ENCODE measurements at regions not wholly inside any gene's neighbourhood (a gene's known extent, or its start where the extent isn't known, plus 50 kb on each side); places are given as distances from the start of the nearest gene placed in this dataset.

- H3K27me3 ChIP-seq: no peaks in the 10 kb centered on the region
- H3K36me3 ChIP-seq (replicated peaks in 1 of 2): no peaks in the 10 kb centered on the region
- no peak overlapping the region for H3K4me3 ChIP-seq
- intact Hi-C loops (cut with DNase I): loop anchor here in 1 of 2 donors (10.0 kb wide), 1 partner anchor 372 kb away; no protein-coding TSS in a partner anchor
- H3K4me1 ChIP-seq (replicated peaks in 1 of 2): peaks cover 6 to 13% of the 10 kb centered on the region in 2 donors
- no peak for TF ChIP-seq POLR2A (IDR thresholded peaks at IDR 0.05)
- no peak for TF ChIP-seq CTCF (IDR thresholded peaks at IDR 0.05)
- DNase-seq: peak in 2 of 7 donors; percentile 9 to 20
- WGBS, 4 donors: 74 to 82% (median 79%) methylated on average over 13 of the region's 13 CpGs
- no peaks in the 10 kb centered on the region for H3K9me3 ChIP-seq (replicated peaks in 1 of 3)
- H3K27ac ChIP-seq: no peak overlapping the region
Measured at GRCh38 chr5:1663186-1663585, 136.5 kb downstream of the MRPL36 start.

- H3K4me1 ChIP-seq (replicated peaks in 1 of 2): peaks cover under 1 to 7% of the 10 kb centered on the region in 2 donors
- H3K27ac ChIP-seq: no peak overlapping the region
- no peak overlapping the region for H3K4me3 ChIP-seq
- peak in 1 of 7 donors; percentile 39 for DNase-seq
- no peak for TF ChIP-seq POLR2A (IDR thresholded peaks at IDR 0.05)
- no peak for TF ChIP-seq CTCF (IDR thresholded peaks at IDR 0.05)
- H3K36me3 ChIP-seq (replicated peaks in 1 of 2): no peaks in the 10 kb centered on the region
- intact Hi-C loops (cut with DNase I): loop anchor here in 1 of 2 donors (10.0 kb wide), 1 partner anchor 372 kb away; no protein-coding TSS in a partner anchor
- H3K9me3 ChIP-seq (replicated peaks in 1 of 3): no peaks in the 10 kb centered on the region
- no peaks in the 10 kb centered on the region for H3K27me3 ChIP-seq
- WGBS, 4 donors: 79 to 85% (median 83%) methylated on average over 18 to 20 of the region's 20 CpGs
Measured at GRCh38 chr5:1662559-1663085, 137.0 kb downstream of the MRPL36 start.

- Histone ChIP-seq H3K36me3 (replicated peaks in 1 of 2) (no peaks in the 10 kb centered on the region), H3K27ac (no peak overlapping the region), H3K4me1 (replicated peaks in 1 of 2) (peaks cover 0 to 5% of the 10 kb centered on the region in 2 donors), H3K9me3 (replicated peaks in 1 of 3) (no peaks in the 10 kb centered on the region), H3K4me3 (no peak overlapping the region), H3K27me3 (no peaks in the 10 kb centered on the region)
- 78 to 82% (median 79%) methylated on average over 12 to 23 of the region's 23 CpGs for WGBS, 4 donors
- intact Hi-C loops (cut with DNase I): loop anchor here in 1 of 2 donors (10.0 kb wide), 1 partner anchor 373 kb away; no protein-coding TSS in a partner anchor
- DNase-seq: peak in 2 of 7 donors; percentile 7 to 15
- TF ChIP-seq POLR2A (IDR thresholded peaks at IDR 0.05) (no peak), CTCF (IDR thresholded peaks at IDR 0.05) (no peak)
Measured at GRCh38 chr5:1661831-1662558, 137.6 kb downstream of the MRPL36 start.

- intact Hi-C loops (cut with DNase I): loop anchor here in 1 of 2 donors (10.0 kb wide), 1 partner anchor 373 kb away; no protein-coding TSS in a partner anchor
- no peak overlapping the region for H3K4me3 ChIP-seq
- no peak overlapping the region for H3K27ac ChIP-seq
- 51 to 78% (median 58%) methylated on average over 7 to 13 of the region's 13 CpGs for WGBS, 4 donors
- H3K4me1 ChIP-seq (replicated peaks in 1 of 2): no peaks in the 10 kb centered on the region
- peak in 1 of 7 donors; percentile 18 for DNase-seq
- H3K36me3 ChIP-seq (replicated peaks in 1 of 2): no peaks in the 10 kb centered on the region
- TF ChIP-seq CTCF (IDR thresholded peaks at IDR 0.05) (no peak), POLR2A (IDR thresholded peaks at IDR 0.05) (no peak)
- no peaks in the 10 kb centered on the region for H3K9me3 ChIP-seq (replicated peaks in 1 of 3)
- H3K27me3 ChIP-seq: no peaks in the 10 kb centered on the region
Measured at GRCh38 chr5:1661311-1661710, 137.6 kb upstream of the LPCAT1 start.

Measured in adrenal gland (tissue), 9 donors.